Coronary artery (tissue), 2 donors: ENCODE measurements at regions not wholly inside any gene's neighbourhood (a gene's known extent, or its start where the extent isn't known, plus 50 kb on each side); places are given as distances from the start of the nearest gene placed in this dataset.
A peak's percentile ranks its signal among the peaks of the same experiment; 100 is the strongest.

Experiments used
- DNase-seq: peaks from one replicate; pipeline ENCODE4 v3.0.0-alpha.2; 2017; ENCODE audit warnings: low spot score
- H3K27ac ChIP-seq, 2 donors: fragments of 200-600 bp; sonication (generic); one replicate each; pipeline ENCODE4 v1.5.1; 2016 to 2019
- H3K4me3 ChIP-seq: fragments of 200-600 bp; sonication (generic); 2 replicates; pipeline ENCODE4 v1.5.1; 2016; ENCODE audit warnings: mild to moderate bottlenecking, moderate library complexity
- TF ChIP-seq, protein P1 (sequence below): fragments of 200-600 bp; sonication (generic); IDR thresholded peaks from one replicate; pipeline ENCODE4 v1.5.1; 2019; ENCODE audit warnings: antibody characterized with exemption

DNA sequence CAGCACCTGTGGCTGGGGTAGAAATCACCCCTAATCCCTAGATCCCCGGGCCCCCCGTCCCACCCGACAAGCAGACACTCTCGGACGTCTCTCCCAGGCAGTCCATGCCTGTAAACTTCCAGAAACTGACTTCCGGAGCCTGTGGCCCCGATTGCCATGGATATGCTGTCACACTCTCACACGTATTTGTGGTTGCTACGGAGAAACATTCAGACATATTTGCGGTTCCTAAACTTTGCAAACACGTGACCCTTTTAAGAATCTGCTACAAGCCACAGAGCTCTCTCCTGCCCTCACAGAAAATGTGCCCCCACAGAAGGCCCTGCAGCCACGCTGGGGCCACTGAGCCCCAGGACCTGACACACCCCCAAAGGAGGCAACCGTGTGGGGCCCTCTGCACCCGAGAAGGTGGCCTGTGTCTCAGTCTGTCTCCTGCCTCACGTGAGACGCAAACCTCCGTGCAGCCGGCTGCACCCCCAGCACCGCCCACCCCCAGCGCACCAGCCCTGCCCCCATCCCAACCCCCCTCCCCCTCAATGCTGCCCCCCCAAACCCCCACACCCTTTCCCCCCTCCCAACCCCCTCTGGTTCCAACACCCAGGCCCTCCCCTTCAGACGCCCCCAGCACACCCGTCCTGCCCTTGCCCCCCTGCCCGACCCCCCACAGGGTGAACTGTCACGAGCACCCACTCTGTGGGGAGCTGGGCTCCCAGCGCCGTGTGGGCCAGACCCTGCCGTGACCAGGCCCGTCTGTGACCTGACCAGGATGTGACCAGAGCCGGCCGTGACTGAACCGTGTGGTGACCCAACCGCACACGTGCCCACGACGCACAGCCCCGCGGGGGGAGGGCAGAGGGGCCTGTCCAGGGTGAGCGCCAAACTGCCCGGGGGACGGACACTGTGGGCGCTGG, 66.3 kb upstream of the METRNL start:
- TF ChIP-seq, protein P1, sequence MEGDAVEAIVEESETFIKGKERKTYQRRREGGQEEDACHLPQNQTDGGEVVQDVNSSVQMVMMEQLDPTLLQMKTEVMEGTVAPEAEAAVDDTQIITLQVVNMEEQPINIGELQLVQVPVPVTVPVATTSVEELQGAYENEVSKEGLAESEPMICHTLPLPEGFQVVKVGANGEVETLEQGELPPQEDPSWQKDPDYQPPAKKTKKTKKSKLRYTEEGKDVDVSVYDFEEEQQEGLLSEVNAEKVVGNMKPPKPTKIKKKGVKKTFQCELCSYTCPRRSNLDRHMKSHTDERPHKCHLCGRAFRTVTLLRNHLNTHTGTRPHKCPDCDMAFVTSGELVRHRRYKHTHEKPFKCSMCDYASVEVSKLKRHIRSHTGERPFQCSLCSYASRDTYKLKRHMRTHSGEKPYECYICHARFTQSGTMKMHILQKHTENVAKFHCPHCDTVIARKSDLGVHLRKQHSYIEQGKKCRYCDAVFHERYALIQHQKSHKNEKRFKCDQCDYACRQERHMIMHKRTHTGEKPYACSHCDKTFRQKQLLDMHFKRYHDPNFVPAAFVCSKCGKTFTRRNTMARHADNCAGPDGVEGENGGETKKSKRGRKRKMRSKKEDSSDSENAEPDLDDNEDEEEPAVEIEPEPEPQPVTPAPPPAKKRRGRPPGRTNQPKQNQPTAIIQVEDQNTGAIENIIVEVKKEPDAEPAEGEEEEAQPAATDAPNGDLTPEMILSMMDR: no peak
- no peak overlapping the region for H3K4me3 ChIP-seq
- DNase-seq: no peak
- H3K27ac ChIP-seq: no peak overlapping the region

DNA sequence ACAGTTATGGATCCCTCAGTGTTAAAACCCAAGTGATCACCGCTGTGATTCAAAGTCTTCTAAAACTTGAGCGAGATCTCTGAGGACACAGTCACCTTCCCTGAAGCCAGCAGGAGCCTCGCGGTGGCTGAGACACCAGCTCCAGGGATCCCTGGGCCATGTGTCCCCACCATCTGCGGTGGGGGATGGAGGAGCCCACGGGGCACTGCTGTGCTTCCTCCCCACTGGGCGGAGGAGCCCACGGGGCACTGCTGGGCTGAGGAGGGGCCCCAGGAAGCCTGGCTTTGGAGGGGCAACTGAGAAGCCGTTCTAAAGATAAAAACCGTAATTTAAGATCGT, 65.7 kb upstream of the METRNL start:
- peak; percentile 52 for DNase-seq

DNA sequence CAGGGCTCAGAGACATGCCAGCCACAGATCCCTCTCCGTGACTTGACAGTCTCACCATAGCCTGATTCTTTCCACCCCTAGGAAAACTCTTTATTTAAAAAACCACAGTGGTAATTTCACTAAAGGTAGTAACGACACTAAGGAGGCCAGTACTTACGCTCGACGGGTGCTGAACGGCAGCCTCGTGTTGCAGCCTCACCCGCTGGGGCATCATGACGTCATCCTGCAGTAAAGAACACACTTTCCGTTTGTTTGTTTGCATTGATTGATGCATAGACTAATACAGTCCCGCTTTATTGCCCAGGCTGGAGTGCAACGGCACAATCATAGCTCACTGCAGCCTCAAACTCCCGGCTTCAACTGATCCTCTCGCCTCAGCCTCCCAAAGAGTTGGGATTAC, 65.1 kb upstream of the METRNL start:
- Histone ChIP-seq H3K27ac (no peak overlapping the region), H3K4me3 (no peak overlapping the region)
- TF ChIP-seq, protein P1: no peak
- DNase-seq: peak; percentile 17

More for the DNA sequence above, 65.7 kb upstream of the METRNL start:
- Histone ChIP-seq H3K4me3 (no peak overlapping the region), H3K27ac (no peak overlapping the region)
- TF ChIP-seq, protein P1: no peak

DNA sequence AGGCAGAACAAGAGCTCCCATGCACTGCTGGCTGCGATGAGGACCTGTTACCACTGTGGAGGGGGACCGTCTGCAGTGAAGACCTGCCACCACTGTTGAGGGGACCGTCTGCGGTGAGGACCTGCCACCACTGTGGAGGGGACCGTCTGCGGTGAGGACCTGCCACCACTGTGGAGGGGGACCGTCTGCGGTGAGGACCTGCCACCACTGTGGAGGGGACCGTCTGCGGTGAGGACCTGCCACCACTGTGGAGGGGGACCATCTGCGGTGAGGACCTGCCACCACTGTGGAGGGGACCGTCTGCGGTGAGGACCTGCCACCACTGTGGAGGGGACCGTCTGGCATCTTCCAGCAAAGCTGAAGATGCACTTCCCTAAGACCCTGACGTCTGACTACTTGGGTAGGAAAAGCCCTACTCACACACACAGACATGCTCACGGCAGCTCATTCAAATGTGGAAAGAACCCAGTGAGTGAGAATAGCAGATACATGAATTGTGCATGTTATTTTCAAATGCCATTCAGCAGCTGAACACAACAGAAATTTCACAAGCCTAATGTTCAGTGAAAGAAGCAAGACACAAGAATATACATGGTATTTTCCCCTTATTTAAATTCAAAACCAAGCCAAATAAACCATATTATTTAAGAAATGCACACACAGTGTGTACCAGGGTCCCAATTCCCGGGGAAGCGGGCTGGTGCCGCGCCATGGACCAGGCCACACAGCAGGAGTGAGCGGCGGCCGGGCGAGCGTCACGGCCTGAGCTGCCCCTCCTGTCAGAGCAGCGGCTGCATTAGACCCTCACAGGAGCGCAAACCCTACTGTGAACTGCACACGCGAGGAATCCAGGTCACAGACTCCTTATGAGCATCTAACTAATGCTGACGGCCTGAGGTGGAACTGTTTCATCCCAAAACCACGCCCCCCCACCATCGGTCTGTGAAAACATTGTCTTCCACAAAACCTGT, 64.2 kb upstream of the METRNL start:
- TF ChIP-seq, protein P1: no peak
- peak; percentile 52 for DNase-seq
- H3K4me3 ChIP-seq: no peak overlapping the region
- no peak overlapping the region for H3K27ac ChIP-seq

DNA sequence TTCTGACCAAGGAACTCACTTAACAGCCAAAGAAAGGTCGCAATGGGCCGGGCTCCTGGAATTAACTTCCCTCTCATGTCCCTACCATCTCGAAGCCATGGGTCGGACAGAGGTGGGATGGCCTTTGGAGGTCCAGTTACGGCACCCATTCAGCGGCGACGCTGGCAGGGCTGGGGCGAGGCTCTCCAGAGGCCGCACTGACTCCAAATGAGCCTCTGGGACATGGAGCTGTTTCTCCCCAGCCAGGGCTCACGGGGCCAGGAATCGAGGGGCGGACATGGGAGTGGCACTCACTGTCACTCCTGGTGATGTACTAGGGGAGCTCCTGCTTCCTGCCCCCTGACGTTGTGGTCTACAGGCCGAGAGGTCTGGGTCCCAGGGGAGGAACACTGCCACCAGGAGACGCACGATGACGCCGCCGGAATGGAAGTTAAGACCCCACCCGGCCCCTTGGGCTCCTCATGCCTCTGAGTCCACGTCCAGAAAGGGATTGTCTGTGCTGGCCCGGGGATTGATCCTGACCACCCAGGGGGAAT, 60.7 kb upstream of the METRNL start:
- DNase-seq: no peak

DNA sequence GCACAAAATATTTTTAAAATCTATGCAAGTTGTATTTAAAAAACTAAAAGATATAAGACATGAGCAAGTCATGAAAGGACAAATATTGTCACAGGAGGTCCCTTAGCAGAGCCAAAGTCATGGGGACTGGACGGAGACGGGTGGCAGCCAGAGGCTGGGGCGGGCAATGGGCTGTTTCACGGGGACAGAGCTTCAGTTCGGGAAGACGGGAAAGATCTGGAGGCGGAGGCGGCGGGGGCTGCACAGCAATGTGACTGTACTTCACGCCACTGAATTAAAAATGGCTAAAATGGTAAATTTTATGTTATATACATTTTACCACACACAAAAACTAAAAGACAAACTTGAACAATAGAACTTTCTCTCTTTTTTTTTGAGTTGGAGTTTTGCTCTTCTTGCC, 60.0 kb upstream of the METRNL start:
- no peak overlapping the region for H3K27ac ChIP-seq
- H3K4me3 ChIP-seq: no peak overlapping the region
- peak; percentile 17 for DNase-seq
- TF ChIP-seq, protein P1: no peak

More for the DNA sequence above, 60.7 kb upstream of the METRNL start:
- H3K27ac ChIP-seq: no peak overlapping the region
- TF ChIP-seq, protein P1: no peak
- H3K4me3 ChIP-seq: no peak overlapping the region
